ENCODE measurements at regions not wholly inside any gene's neighbourhood (a gene's known extent, or its start where the extent isn't known, plus 50 kb on each side); places are given as distances from the start of the nearest gene placed in this dataset.

DNA sequence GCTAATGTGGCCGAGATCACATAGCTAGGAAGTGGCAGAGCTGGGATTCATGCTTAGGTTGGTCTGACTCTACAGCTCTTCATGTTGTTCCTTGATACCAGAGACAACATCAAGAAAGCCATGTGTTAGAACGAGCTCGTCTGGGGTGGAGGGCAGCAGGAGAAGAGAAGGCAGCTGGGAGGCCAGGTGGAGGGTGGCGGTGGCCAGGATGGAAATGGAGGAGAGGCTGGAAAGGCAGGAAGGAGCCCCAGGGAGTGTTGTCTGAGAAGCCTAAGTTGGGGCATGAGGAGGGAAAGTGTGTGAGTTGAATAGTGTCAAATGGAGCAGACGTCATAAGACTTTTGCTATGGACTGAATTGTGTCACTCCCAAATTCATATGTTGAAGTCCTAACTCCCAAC is 315.3 kb downstream of the GADD45G start:
- no peak for TF ChIP-seq CTCF (IDR thresholded peaks at IDR 0.05)
- TF ChIP-seq POLR2A (IDR thresholded peaks at IDR 0.05): no peak

Measured in breast epithelium (tissue), 3 donors.